ENCODE measurements at regions not wholly inside any gene's neighbourhood (a gene's known extent, or its start where the extent isn't known, plus 50 kb on each side); places are given as distances from the start of the nearest gene placed in this dataset.
A peak's percentile ranks its signal among the peaks of the same experiment; 100 is the strongest.

DNA sequence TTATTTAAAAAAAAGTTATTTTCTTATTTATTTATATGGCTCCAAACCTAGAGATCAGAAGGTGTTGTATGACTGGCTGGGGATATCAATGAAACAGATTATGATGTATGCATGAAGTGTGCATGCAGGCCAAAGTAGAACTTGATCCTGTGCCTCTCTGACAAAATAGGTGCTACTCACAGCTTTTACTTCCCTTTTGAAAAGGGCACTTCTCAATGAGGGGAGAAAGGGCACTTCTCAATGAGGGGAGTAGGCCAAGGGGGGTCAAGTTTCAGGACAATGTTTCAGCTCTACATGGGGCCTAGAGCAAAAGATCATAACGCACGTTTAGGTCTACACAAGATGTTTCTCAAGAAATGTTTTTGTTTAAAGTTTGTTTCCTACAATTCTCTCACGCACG, 397.5 kb downstream of the ETS1 start:
- DNase-seq, result no peak

DNA sequence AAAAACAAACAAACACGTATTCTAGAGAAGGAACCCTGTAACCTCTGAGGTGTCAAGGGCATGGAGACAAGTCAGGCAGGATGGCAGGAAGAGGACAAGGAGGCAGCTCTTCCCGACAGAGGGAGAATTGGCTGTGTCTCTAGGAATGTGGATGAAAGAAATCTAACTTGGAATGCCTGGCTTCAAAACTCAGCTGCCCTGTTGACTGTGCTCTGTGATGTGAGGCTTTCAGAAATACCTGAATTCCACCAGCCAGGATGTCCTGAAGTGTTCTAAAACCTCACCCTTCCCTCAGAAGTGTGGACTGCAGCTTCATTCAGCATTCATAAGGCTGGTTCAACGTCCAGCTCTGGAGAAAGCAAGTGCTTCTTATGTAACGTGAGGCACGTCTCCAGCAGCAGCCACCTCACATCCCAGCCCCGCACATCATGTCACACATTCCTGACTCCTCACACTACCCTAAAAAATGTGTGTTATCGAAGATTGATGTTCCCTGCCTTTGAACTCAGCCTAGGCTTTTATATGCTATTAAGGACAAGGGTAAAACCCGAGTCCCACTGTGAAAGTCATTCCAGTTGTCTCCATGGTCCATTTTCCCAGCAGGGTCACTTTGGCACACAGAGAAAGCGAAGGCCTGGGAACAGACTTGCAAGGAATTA, 398.9 kb downstream of the ETS1 start:
- no peak for DNase-seq

DNA sequence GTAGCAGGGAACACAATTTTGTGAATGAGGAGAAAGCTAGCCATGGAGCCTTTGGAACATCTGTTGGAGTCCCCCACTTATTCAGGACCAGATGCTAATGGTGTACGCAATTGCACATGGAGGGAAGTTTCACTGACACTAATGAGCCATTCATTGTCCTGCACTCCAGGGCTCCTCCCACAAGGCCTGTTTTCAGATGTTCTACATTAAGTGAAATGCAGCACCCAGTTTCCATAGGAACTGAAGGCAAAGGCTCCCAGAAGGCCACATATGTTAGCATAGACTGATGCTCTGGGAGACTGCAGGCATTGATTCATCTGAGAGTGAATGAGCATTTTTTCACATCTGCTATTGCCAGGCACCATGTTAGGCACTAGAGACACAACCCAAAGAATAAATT, 399.5 kb downstream of the ETS1 start:
- no peak for DNase-seq

DNA sequence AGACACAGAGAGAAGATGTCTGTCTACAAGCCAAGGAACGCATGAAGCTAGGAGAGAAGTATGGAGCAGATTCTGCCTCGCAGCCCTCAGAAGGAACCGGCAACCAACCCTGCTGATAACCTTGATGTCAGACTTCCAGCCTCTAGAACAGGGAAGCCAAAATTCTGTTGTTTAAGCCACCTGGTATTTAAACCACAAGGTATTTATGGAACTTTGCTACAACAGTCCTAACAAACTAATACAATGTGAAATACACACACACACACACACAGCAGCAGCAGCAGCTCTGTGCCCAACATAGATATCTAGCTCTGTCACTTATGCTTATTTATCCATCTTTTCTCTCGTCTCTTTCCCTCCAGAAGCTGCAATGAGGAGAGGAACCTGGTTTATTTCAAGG, 400.0 kb downstream of the ETS1 start:
- no peak for DNase-seq

DNA sequence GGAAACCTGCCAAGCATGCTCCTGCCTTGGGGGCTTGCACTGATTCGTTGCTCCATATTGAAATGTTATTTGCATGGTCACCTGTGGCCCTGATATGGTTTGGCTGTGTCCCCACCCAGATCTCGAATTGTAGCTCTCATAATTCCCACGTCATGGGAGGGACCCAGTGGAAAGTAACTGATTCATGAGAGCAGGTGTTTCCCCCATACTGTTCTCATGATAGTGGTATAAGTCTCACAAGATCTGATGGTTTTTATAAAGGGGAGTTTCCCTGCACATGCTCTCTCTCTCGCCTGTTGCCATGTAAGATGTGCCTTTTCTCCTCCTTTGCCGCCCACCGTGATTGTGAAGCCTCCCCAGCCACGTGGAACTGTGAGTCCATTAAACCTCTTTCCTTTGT, 402.4 kb downstream of the ETS1 start:
- no peak for DNase-seq

DNA sequence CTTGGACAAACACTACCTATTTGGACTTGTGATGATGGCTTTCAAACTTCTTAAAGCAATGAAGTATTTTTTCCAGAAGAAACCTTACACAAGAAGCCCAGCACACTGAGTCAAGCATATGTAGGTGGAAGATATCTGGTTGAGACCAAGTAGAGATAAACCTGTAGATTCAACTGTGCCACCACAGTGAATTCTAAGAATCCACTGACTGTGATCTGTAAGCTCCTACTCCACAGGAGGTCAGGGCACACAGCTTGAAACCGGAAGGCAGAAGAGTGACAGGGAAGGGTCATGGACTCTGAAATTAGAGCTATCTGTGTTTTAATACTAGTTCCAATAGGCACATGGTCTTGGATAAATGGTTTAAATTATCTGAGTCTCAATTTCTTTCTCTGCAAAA, 404.5 kb downstream of the ETS1 start:
- no peak for DNase-seq

DNA sequence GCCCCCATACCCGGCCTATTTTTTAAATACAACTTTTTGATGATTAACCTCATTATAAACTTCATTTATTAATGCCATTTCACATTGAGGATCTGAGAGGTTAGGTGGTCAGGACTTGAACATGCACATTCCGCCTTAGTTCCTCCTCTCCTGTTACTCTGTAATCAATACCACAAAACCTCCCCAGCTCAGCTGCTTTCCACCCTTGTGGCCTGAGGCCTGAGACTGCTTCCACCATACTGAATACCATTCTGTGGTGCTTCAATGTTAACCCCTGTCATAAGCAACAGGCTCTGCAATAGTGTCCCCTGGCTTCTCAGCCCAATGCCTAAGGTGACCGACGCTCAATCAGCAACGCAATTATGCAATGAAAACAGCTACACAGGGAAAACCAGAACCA, 405.4 kb downstream of the ETS1 start:
- no peak for DNase-seq

DNA sequence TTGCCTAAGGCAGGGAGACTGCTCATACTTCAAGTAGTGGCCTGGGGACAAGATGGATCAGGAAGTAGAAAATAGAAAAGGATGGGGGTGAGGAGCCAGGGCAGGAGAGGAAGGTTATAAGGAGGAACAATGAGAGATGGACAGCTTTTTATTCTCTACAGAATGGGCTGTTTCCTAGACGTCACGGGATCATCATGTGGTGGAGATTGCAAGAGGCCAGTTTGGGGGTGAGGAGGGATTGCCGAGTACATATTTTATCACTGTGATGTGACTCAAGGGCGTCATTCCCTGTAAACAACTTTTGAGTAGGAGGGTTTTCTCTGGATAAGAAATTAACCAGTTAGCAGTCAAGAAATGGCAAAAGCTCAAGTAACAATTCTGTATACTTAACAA, 406.3 kb downstream of the ETS1 start:
- no peak for DNase-seq

DNA sequence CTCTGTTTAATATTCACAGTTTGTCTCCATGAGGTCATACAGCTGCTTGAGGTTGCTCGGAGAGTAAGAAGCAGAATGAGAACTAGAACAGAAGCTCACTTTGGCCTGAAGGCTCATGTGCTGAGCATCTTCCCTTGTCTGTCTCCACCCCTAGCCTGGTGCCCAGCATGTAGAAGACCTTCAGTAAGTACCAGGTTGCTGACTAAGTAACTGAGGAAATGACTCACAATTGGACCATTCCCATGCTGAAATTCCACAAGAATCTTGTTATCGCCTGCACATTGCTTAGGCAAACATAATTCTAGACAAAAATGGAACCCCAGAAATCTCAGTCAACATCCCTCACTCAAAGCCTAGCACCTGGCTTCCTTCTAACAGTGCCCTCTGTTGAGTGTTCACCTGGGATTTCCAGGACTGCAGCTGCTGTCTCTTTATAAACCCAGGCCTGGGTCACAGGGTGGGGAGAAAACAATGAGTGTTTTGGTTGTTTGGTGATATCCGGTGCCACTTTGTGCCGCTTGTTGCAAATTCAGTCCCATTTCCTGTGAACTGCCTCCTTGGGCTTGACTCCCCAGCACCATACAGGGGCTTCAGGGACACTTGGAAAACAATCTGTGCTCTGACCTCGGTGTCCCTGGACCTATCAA, 406.8 kb downstream of the ETS1 start:
- no peak for DNase-seq

DNA sequence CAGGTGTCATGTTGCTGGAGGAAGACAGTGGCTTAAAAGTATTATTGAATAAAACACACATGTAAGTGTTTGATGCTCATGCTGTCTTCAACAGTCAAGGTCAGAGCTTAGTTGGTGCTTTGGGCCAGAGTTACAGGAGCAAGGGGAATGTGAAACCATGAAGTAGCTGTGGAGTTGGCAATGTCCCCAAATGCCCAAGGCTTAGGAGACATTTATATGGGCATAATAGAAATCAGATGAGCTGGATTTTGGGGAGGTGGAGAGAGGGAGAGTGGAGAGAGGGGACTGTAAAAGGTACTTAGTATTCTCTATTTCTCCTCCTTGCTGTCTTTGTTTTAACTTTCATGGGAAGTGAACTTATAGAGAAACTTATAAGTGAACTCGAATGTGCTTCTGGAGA, 407.8 kb downstream of the ETS1 start:
- no peak for DNase-seq

DNA sequence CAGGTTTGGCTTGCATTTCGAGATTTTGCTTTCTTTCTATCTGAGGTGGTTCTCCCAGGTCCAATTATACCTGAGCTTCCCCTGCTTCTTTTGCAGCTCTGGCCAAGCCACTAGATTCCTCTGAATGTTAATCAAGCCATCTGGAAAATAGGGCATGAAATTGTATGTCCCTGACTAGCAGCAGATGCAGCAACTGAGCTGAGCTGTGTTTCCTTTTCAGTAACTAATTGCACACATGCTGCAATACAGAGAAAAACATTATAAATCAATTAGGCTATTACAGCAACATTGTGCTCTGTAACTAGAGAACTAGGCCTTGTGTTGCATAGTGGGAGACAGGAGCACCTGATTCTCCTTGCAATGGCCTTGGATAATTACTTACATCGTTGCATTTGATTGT, 408.3 kb downstream of the ETS1 start:
- DNase-seq, result no peak

DNA sequence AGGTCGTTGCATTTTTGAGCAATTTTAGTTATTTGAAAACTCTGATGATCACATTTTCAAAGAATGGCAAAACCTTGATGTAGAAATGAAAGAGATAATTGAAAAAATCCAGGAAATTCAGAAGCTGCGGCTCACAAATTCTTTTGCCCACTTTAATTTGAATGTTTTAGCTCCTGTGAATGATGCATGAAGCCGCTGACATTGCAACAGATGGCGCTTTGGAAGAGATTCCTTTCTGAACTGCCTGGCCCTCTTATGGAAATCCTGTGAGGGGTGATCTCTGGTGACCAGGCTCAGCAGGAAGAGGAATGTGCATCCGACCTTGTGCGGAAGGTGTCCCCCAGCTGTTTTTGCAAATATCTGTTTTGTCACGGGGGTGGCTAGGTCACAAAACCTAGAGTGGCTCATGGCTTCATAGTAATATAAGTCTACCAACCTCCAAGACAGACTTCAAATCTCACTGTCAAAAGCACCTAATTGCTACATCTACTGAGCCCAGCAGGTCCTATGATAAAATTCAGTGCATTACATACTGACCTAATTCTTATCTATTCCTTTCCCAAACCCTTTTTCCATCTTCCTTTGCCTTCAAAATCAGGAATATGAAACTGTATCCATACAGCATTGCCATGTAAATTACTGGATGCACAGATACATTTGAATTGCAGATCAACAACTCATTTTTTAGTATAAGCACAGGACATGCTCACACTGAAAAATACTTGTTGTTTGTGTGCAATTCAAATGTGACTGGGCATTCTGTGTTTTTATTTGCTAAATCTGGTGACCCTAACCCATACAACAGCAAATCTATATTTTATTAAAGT, 412.7 kb downstream of the ETS1 start:
- no peak for DNase-seq

DNA sequence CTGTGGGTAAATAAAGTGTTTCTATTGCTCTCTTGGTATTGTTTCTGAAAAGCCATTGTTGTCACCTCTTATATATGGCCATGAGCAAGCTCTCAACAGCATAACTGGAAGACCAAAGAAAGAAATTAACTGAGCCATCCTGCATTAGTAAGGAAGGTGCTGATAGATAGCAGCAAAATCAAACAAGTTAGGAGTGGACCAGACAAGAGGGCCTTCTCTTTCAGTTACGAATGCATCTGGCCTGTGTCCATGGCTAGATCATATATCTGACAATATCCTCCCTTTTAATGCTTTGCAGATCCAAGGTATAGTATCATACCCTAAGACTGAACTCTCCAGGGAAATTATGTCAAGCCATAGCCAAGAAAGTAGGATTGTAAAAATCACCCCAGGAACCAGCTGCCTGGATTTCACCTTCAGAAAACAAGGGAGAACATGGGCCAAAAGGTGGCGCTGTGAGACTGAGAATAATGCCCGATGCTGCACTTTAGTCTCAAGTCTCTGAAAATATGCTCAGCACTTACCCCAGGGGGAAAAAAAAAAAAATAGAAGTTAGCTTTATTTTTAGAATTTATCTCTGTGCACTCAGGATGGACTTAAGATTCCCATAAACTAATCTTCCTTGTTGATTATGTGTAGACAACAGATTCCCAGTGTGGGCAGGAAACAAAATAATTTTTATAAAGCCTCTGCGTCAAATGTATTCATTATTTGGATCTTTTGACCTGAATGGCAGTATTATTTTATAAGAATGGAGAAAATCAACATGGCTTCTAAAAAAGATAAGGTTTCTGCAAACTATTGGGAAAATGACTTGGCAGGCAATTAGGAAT, 415.1 kb downstream of the ETS1 start:
- peak; percentile 80 to 84 for DNase-seq

DNA sequence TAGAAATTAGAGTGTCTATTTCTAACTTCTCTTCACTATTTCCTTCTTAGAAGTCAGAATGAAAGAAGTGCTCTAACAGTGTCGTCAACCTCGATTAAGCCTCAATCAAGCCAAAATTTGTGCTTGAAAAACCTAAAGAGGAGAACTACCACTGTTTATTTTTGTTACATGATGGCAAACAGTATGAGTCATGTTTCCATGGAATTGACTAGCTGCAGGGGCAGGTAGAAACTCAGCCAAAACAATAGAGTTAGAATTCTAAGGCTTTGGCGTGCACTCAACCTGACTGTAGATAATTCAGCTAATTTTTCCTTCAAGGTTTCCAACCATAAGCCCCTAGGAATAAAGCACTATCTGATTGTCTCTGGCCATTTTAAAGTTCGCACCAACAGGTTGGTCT, 415.9 kb downstream of the ETS1 start:
- DNase-seq, result no peak

DNA sequence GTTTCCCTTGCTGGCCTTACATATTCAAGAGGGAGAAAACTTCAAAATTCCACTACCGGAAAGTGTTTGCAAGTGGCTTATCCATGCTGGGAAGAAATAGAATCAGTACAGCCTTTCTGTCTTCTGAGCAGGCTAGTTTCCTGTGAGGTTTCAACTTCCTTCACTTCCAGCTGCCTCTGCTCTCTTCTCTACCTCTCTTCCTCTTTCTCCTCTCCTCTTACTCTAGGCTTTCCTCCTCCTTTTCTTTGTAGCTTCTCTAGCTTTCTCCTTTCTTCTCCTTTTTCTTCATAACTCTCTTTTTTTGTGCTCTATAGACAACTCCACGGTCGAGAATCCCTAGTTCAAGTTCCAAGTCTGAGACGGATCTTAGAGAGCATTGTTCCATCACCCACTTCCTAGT, 421.8 kb downstream of the ETS1 start:
- no peak for DNase-seq

DNA sequence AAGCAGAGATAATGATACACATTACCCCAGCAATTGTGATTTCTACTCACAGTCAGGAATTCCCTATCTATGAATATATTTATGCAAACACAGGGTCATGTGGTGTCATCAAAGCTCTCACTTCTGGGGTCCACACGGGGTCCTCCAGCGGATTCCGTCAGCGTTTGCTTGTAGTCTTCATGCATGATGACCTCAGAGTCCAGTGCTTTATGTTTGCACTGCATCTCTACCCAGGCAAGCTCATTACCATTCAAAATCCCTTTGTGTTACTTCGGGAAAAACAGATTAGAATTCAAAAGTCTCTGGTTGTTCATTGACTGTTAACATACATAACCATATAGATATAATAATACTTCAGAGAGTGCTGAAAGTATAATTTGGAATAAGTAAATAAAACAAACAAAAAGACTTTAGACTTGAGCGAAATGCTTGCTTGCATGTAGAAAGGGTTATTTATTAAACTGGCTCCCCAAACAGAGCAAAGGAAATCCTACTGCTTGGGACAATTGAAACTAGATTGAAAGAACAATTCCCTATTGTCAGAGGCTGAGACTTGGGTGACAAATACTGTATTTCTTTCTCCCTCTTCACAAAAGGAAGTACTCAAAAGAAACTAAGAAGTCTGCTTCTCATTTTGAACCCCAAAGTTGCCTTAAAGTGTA, 423.1 kb downstream of the ETS1 start:
- peak in 1 of 2 donors; percentile 17 for DNase-seq

DNA sequence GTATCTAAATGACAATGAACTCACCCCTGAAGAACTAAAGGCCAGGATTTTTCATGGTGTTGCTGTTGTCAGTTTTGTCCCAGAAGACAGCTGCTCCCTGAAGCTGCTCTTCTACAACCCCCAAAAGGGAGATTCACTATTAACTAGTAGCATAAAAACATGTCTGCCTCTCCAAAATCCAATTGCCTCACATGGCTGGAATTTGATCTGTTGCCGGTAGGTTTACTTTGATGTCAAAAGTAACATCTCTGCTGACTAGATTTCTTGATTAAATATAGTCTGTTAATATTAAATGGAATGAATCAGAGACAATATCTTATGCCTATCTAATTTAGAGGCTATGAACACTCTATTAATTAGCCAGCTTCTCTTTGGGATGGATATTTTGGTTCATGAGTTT, 425.4 kb downstream of the ETS1 start:
- DNase-seq, result no peak

DNA sequence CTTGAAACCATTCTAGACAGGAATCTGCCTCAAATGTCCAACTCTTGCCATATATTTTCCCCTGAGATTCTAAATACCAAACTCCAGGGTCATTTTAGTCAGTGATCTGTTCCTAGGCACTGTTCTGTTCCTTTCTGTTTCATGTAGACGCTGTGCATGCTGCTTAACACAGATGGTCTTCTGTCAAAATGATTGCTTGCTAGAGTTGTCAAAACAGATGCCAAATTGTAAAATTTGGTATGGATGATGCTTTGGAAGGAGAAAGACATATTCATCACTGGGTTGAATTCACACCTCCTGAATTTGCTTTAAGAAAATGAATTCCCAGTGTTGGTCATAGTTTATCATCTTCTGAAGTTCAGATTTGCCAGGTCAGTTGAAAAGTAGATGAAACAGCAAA, 425.9 kb downstream of the ETS1 start:
- no peak for DNase-seq

DNA sequence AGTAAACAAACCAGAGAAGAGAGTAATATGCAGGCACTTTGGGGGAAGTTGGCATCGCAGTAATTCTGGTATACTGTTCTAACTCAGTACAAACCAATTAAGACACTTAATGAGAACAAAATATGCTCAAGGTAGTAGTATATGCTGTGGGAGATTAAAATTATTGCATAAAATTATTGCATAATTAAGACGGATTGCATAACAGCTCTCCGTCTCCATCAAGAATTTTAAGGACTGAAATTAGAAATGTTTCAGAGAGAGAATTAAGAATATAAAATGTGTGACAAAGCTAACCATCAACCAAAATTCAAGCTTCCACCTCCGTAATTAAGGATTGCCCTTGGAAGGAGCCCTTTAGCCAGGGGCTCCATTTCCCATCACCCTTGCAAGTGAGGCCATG, 428.5 kb downstream of the ETS1 start:
- peak in 1 of 2 donors; percentile 8 for DNase-seq

DNA sequence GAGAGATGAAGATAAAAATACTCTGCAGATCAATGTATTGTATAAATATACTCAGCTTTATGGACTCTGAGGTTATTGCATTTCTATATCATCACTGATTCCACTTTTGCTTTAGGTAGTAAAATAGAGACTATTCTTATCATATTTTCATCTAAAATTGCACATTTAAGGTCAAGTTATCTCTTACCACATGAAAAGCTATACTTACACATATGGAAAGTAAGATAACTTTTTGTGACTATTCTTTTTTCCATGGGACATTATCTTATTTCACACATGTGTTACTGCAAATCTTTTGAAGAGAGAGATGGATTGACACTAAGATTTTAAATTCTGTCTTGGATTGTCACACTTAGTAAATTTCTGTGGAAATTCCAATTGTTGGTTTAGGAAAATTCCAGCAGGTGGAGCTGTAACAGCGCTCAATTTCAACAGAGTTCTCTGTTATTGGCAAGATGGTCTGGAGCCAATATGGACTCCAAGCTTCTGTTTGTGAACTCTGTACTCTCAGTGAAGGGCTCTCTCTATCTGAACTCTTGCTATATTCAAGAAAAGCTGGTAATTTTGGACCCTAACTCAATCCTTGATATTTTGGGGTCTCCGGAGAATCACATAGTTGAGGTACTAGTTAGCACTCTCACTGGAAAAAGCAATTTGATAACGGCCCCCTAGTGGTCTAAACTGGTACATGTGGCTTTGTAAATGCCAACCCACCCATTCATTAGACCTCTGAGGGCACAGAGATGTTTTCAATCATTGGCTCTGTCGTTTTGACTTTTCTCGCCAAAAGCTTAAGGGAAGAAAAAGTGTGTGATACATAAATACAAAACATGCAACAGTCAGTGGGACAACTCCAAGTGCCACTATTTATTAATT, 429.7 kb downstream of the ETS1 start:
- DNase-seq, result peak; percentile 83 to 86

DNA sequence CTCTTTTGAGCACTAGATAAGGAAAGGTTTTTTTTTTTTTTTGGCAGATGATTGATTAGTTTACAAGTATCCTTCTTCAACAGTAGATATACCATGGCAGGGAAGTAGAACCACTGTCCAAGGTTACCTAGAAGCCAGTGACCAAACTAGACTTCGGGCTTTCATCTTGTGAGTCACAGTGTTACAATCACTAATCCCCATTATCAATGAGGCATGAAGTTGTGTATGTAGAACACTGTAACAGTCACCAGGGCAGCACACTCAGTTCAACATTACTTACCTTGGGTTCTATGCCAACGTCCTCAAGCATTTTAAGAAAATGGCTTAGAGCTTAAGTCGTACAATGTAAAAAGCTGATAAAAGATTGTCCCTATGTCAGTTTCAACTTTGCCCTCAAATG, 430.9 kb downstream of the ETS1 start:
- DNase-seq, result no peak

DNA sequence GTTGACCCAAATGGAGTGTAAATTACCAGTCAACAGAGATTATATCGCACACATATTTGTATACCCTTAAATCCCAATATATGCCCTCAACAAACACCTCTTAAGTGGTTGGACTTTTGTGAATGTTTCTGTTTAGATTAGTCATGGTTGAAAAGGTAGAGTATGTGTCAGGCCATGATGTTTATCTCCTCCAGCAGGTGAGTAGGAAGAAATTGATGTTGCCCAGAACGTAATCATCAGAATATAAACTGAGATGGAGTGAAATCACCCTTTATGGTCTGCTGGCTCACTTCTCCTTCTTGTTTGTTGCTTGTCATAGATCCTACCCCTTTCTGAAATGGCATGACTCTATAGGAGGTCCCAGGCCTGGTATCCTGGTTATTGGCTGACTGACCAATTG, 431.8 kb downstream of the ETS1 start:
- DNase-seq, result no peak

All from inflammatory macrophage (primary cell).